HCT116 (cell line): ENCODE measurements at regions not wholly inside any gene's neighbourhood (a gene's known extent, or its start where the extent isn't known, plus 50 kb on each side); places are given as distances from the start of the nearest gene placed in this dataset.

Experiments used
- ATAC-seq: fragments of 200-7000 bp; cut with Tn5 transposase; 2 replicates; pipeline ENCODE4 v1.9.1; 2020; ENCODE audit warnings: mild to moderate bottlenecking, moderate library complexity
- BruUV-seq: library from RNA; stranded (reverse); fragments of 400-500 nt; replicated peaks from 2 replicates; lab custom pipeline; 2021; lab: Mats Ljungman, UMichigan
- CTCF ChIA-PET: fragments of 300-600 bp; sonication (Branson Sonifier 250); formaldehyde crosslinking; loops from one replicate; lab custom pipeline; 2021; ENCODE audit warnings: antibody characterized with exemption; lab: Charles Lee
- POLR2A ChIA-PET: fragments of 300-600, 350-600 bp; sonication (Branson Sonifier 250); formaldehyde crosslinking; loops from one replicate; lab custom pipeline; 2021; ENCODE audit warnings: antibody characterized with exemption; lab: Charles Lee
- RAD21 ChIA-PET, 2 experiments: fragments of 300-600 bp; sonication (Branson Sonifier 250); formaldehyde crosslinking; loops; one replicate each; lab custom pipeline; 2023; ENCODE audit warnings: low total read pairs in 2 of 2; ENCODE audit not compliant: uncharacterized antibody in 2 of 2, unreplicated experiment in 2 of 2, low non-redundant PET in 1 of 2; lab: Charles Lee
- DNase-seq: peaks from one replicate; pipeline ENCODE4 v3.0.0-alpha.2; 2010; ENCODE audit warnings: low read depth, low spot score
- H2AFZ ChIP-seq: fragments of 200-600 bp; shearing (Covaris generic), sonication (generic); 2 replicates; pipeline ENCODE4 v1.6.1; 2017; ENCODE audit warnings: low read depth, mixed run types, mixed read lengths, antibody characterized with exemption, low read length; ENCODE audit not compliant: poor library complexity, severe bottlenecking
- H3K27ac ChIP-seq: 2 replicates; pipeline ENCODE4 v1.5.1; 2012; ENCODE audit warnings: low read depth, low read length
- H3K27me3 ChIP-seq: fragments of 200-600 bp; sonication (generic); 2 replicates; pipeline ENCODE4 v1.6.1; 2016; ENCODE audit warnings: mixed run types, low read length, mixed read lengths; ENCODE audit not compliant: insufficient read depth
- H3K36me3 ChIP-seq, 2 experiments: fragments of 200-500 bp in 1 of 2; fragments of 200-600 bp in 1 of 2; sonication (Bioruptor generic) in 1 of 2; sonication (generic) in 1 of 2; 2 replicates each; pipeline versions ENCODE4 v1.5.1 to v1.6.1; 2014 to 2016; ENCODE audit warnings: low read length in 2 of 2, inconsistent platforms in 1 of 2, mixed read lengths in 1 of 2, mixed run types in 1 of 2; ENCODE audit not compliant: insufficient read depth in 2 of 2, control insufficient read depth in 1 of 2
- H3K4me1 ChIP-seq, 2 experiments: fragments of 200-600 bp in 1 of 2; sonication (generic) in 1 of 2; 2 replicates each; pipeline versions ENCODE4 v1.5.1 to v1.6.1; 2012 to 2017; ENCODE audit warnings: low read length in 2 of 2, inconsistent platforms in 1 of 2, mild to moderate bottlenecking in 1 of 2, mixed read lengths in 1 of 2, mixed run types in 1 of 2, moderate library complexity in 1 of 2; ENCODE audit not compliant: insufficient read depth in 2 of 2, control insufficient read depth in 1 of 2
- H3K4me2 ChIP-seq: fragments of 200-600 bp; sonication (generic); 2 replicates; pipeline ENCODE4 v1.6.1; 2017; ENCODE audit warnings: mixed run types, low read length, mixed read lengths
- H3K4me3 ChIP-seq, 2 experiments: fragments of 200-600 bp in 1 of 2; sonication (generic) in 1 of 2; replicated peaks in 1 of 2; 2 replicates each; pipeline ENCODE4 v1.5.1; 2011 to 2016; ENCODE audit warnings: low read length in 2 of 2, control low read depth in 1 of 2, low read depth in 1 of 2, mild to moderate bottlenecking in 1 of 2, mixed read lengths in 1 of 2, mixed run types in 1 of 2
- H3K79me2 ChIP-seq: fragments of 200-600 bp; sonication (generic); 2 replicates; pipeline ENCODE4 v1.6.1; 2017; ENCODE audit warnings: mild to moderate bottlenecking, mixed run types, low read length, moderate library complexity, mixed read lengths; ENCODE audit not compliant: insufficient read depth
- H3K9ac ChIP-seq: fragments of 200-600 bp; sonication (generic); 2 replicates; pipeline ENCODE4 v1.6.1; 2016; ENCODE audit warnings: low read length, mixed read lengths
- H3K9me2 ChIP-seq: fragments of 200-600 bp; sonication (generic), shearing (Covaris generic); 2 replicates; pipeline ENCODE4 v1.6.1; 2017; ENCODE audit warnings: mixed run types, mild to moderate bottlenecking, moderate library complexity; ENCODE audit not compliant: insufficient read depth
- H3K9me3 ChIP-seq, 2 experiments: fragments of 200-500 bp in 1 of 2; fragments of 200-600 bp in 1 of 2; sonication (Bioruptor generic) in 1 of 2; sonication (generic) in 1 of 2; 2 replicates each; pipeline ENCODE4 v1.6.1; 2014 to 2017; ENCODE audit warnings: low read length in 2 of 2, mixed read lengths in 2 of 2, inconsistent platforms in 1 of 2, low read depth in 1 of 2, mild to moderate bottlenecking in 1 of 2, mixed run types in 1 of 2, moderate library complexity in 1 of 2; ENCODE audit not compliant: control insufficient read depth in 1 of 2, insufficient read depth in 1 of 2
- H4K20me1 ChIP-seq: fragments of 200-600 bp; sonication (generic), shearing (Covaris generic); 2 replicates; pipeline ENCODE4 v1.6.1; 2017; ENCODE audit warnings: mixed run types, mild to moderate bottlenecking, moderate library complexity; ENCODE audit not compliant: insufficient read depth
- CBX3 ChIP-seq: IDR thresholded peaks from 2 replicates; pipeline ENCODE4 v1.6.1; 2012; ENCODE audit warnings: low read depth
- EGR1 ChIP-seq: IDR thresholded peaks from 2 replicates; pipeline ENCODE4 v1.6.1; 2012; ENCODE audit warnings: low read depth
- ELF1 ChIP-seq: IDR thresholded peaks from 2 replicates; pipeline ENCODE4 v1.6.1; 2012; ENCODE audit warnings: low read depth, borderline replicate concordance
- EZH2 ChIP-seq: fragments of 200-600 bp; sonication (generic); IDR thresholded peaks from 2 replicates; pipeline ENCODE4 v1.6.1; 2017; ENCODE audit warnings: antibody characterized with exemption, mixed run types
- EZH2phosphoT487 ChIP-seq: fragments of 200-600 bp; IDR thresholded peaks from 2 replicates; pipeline ENCODE4 v1.6.1; 2018; ENCODE audit warnings: antibody characterized with exemption, borderline replicate concordance
- JUND ChIP-seq: IDR thresholded peaks from 2 replicates; pipeline ENCODE4 v1.6.1; 2012
- POLR2A ChIP-seq: IDR thresholded peaks from 2 replicates; pipeline ENCODE4 v1.7.0; 2011; ENCODE audit warnings: borderline replicate concordance; ENCODE audit not compliant: insufficient read depth, insufficient read length; ENCODE audit errors: extremely low read depth
- POLR2AphosphoS5 ChIP-seq: IDR thresholded peaks from 2 replicates; pipeline ENCODE4 v1.6.1; 2011; ENCODE audit warnings: mild to moderate bottlenecking, low read depth, low read length, moderate library complexity
- SIN3A ChIP-seq: IDR thresholded peaks from 2 replicates; pipeline ENCODE4 v1.6.1; 2012; ENCODE audit warnings: low read depth
- SP1 ChIP-seq: IDR thresholded peaks from 2 replicates; pipeline ENCODE4 v1.6.1; 2012; ENCODE audit warnings: low read depth
- SRF ChIP-seq: IDR thresholded peaks from 2 replicates; pipeline ENCODE4 v1.6.1; 2012; ENCODE audit warnings: low read depth
- TCF7L2 ChIP-seq: IDR thresholded peaks from 2 replicates; pipeline ENCODE4 v1.7.0; 2011; ENCODE audit warnings: borderline replicate concordance, inconsistent platforms; ENCODE audit not compliant: insufficient read depth, insufficient read length; ENCODE audit errors: extremely low read depth
- YY1 ChIP-seq: IDR thresholded peaks from 2 replicates; pipeline ENCODE4 v1.6.1; 2011; ENCODE audit warnings: low read length, low read depth, moderate library complexity, mild to moderate bottlenecking; ENCODE audit not compliant: insufficient replicate concordance; ENCODE audit errors: extremely low read depth
- ZFX ChIP-seq: fragments of 450-650 bp; IDR thresholded peaks from 2 replicates; pipeline ENCODE4 v1.6.1; 2017
- ZNF274 ChIP-seq: fragments of 200-500 bp; sonication (Bioruptor generic); IDR thresholded peaks from 2 replicates; pipeline ENCODE4 v1.6.1; 2014; ENCODE audit warnings: mild to moderate bottlenecking, low read depth, low read length, inconsistent platforms
- intact Hi-C: fragments of 100-400 bp; cut with micrococcal nuclease; formaldehyde crosslinking; loops from 2 replicates; pipeline ENCODE4 v1.10.0; 2022
- TF ChIP-seq, protein P1 (sequence below), 3 experiments: fragments of 200-600 bp in 1 of 3; sonication (generic) in 1 of 3; IDR thresholded peaks in 2 of 3; conservative IDR thresholded peaks in 1 of 3; 2 replicates each; pipeline ENCODE4 v1.5.1; 2012 to 2017; ENCODE audit warnings: low read depth in 2 of 3, low read length in 2 of 3, antibody characterized with exemption in 1 of 3, borderline replicate concordance in 1 of 3, control low read depth in 1 of 3, mild to moderate bottlenecking in 1 of 3, mixed read lengths in 1 of 3, mixed run types in 1 of 3, moderate library complexity in 1 of 3; ENCODE audit not compliant: insufficient read depth in 1 of 3
- TF ChIP-seq, protein P2 (sequence below): IDR thresholded peaks from 2 replicates; pipeline ENCODE4 v1.6.1; 2012
- TF ChIP-seq, protein P3 (sequence below): IDR thresholded peaks from 2 replicates; pipeline ENCODE4 v1.6.1; 2012; ENCODE audit warnings: low read depth

DNA sequence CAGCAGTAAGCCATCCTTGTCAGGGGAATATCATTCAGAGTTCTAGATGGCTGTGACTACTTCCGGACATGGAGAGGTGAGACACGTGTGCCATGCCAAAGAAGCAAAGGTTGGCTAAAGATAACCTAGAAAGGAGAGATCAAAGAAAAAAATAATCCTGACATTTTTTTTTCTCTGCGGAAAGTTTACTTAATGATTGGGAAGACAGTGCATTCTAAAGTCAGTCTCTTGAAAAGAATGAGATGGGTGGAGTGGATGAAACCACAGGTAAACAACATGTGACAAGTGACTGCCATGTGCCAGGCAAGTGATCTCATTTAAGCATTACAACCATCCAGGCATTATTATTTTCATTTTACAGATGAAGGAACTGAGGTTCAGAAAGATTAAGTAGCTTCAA is 436.6 kb downstream of the SOX2 start:
- DNase-seq (no peak), ATAC-seq (no peak)
- CTCF ChIA-PET: no interaction called here
- Histone ChIP-seq H4K20me1 (no peaks in the 10 kb centered on the region), H3K9ac (no peak overlapping the region), H2AFZ (no peak overlapping the region), H3K4me3 (no peak overlapping the region), H3K4me2 (no peak overlapping the region), H3K9me2 (no peaks in the 10 kb centered on the region), H3K27me3 (no peaks in the 10 kb centered on the region), H3K27ac (no peak overlapping the region), H3K79me2 (no peaks in the 10 kb centered on the region), H3K36me3 (no peaks in the 10 kb centered on the region), H3K4me1 (no peaks in the 10 kb centered on the region), H3K9me3 (no peaks in the 10 kb centered on the region)
- POLR2A ChIA-PET: no interaction called here
- intact Hi-C loops: no loop called here
- BruUV-seq: no TSS peak
- no peak for TF ChIP-seq POLR2A
- no peak for TF ChIP-seq CBX3
- TF ChIP-seq POLR2AphosphoS5: no peak
- TF ChIP-seq, protein P1, sequence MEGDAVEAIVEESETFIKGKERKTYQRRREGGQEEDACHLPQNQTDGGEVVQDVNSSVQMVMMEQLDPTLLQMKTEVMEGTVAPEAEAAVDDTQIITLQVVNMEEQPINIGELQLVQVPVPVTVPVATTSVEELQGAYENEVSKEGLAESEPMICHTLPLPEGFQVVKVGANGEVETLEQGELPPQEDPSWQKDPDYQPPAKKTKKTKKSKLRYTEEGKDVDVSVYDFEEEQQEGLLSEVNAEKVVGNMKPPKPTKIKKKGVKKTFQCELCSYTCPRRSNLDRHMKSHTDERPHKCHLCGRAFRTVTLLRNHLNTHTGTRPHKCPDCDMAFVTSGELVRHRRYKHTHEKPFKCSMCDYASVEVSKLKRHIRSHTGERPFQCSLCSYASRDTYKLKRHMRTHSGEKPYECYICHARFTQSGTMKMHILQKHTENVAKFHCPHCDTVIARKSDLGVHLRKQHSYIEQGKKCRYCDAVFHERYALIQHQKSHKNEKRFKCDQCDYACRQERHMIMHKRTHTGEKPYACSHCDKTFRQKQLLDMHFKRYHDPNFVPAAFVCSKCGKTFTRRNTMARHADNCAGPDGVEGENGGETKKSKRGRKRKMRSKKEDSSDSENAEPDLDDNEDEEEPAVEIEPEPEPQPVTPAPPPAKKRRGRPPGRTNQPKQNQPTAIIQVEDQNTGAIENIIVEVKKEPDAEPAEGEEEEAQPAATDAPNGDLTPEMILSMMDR (IDR thresholded peaks at IDR 0.05 in 2 of 3, conservative IDR thresholded peaks at IDR 0.05 in 1 of 3; ENCODE audit: borderline replicate concordance in 1 of 3, insufficient read depth in 1 of 3, low read depth in 2 of 3, low read length in 2 of 3): no peak
- no peak for TF ChIP-seq EZH2
- TF ChIP-seq ZFX: no peak
- no peak for TF ChIP-seq SP1
- TF ChIP-seq ELF1: no peak
- TF ChIP-seq EZH2phosphoT487: no peak
- TF ChIP-seq SRF: no peak
- no peak for TF ChIP-seq SIN3A
- no peak for TF ChIP-seq EGR1
- TF ChIP-seq YY1: no peak
- TF ChIP-seq JUND: no peak
- TF ChIP-seq, protein P2, sequence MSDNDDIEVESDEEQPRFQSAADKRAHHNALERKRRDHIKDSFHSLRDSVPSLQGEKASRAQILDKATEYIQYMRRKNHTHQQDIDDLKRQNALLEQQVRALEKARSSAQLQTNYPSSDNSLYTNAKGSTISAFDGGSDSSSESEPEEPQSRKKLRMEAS: no peak
- no peak for TF ChIP-seq TCF7L2
- no peak for TF ChIP-seq ZNF274
- TF ChIP-seq, protein P3, sequence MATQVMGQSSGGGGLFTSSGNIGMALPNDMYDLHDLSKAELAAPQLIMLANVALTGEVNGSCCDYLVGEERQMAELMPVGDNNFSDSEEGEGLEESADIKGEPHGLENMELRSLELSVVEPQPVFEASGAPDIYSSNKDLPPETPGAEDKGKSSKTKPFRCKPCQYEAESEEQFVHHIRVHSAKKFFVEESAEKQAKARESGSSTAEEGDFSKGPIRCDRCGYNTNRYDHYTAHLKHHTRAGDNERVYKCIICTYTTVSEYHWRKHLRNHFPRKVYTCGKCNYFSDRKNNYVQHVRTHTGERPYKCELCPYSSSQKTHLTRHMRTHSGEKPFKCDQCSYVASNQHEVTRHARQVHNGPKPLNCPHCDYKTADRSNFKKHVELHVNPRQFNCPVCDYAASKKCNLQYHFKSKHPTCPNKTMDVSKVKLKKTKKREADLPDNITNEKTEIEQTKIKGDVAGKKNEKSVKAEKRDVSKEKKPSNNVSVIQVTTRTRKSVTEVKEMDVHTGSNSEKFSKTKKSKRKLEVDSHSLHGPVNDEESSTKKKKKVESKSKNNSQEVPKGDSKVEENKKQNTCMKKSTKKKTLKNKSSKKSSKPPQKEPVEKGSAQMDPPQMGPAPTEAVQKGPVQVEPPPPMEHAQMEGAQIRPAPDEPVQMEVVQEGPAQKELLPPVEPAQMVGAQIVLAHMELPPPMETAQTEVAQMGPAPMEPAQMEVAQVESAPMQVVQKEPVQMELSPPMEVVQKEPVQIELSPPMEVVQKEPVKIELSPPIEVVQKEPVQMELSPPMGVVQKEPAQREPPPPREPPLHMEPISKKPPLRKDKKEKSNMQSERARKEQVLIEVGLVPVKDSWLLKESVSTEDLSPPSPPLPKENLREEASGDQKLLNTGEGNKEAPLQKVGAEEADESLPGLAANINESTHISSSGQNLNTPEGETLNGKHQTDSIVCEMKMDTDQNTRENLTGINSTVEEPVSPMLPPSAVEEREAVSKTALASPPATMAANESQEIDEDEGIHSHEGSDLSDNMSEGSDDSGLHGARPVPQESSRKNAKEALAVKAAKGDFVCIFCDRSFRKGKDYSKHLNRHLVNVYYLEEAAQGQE: no peak
- RAD21 ChIA-PET: no interaction called here
